ENCODE measurements at regions not wholly inside any gene's neighbourhood (a gene's known extent, or its start where the extent isn't known, plus 50 kb on each side); places are given as distances from the start of the nearest gene placed in this dataset.

GRCh38 chr9:83182071-83182470 is 119.1 kb upstream of the RASEF start:
- TF ChIP-seq, protein P1, sequence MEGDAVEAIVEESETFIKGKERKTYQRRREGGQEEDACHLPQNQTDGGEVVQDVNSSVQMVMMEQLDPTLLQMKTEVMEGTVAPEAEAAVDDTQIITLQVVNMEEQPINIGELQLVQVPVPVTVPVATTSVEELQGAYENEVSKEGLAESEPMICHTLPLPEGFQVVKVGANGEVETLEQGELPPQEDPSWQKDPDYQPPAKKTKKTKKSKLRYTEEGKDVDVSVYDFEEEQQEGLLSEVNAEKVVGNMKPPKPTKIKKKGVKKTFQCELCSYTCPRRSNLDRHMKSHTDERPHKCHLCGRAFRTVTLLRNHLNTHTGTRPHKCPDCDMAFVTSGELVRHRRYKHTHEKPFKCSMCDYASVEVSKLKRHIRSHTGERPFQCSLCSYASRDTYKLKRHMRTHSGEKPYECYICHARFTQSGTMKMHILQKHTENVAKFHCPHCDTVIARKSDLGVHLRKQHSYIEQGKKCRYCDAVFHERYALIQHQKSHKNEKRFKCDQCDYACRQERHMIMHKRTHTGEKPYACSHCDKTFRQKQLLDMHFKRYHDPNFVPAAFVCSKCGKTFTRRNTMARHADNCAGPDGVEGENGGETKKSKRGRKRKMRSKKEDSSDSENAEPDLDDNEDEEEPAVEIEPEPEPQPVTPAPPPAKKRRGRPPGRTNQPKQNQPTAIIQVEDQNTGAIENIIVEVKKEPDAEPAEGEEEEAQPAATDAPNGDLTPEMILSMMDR (IDR thresholded peaks at IDR 0.05) = no peak
- no peak for TF ChIP-seq POLR2A (IDR thresholded peaks at IDR 0.05)

Data from heart left ventricle (tissue), 13 donors.